AG08395 (cell line): ENCODE measurements at regions not wholly inside any gene's neighbourhood (a gene's known extent, or its start where the extent isn't known, plus 50 kb on each side); places are given as distances from the start of the nearest gene placed in this dataset.
"Not testable (repeated sequence)": the region's sequence is repeated elsewhere in the genome, so short reads cannot be mapped to it uniquely, and the experiment has no call there.

ENCODE experiments used
- DNase-seq: peaks from one replicate; pipeline ENCODE4 v3.0.0; 2012; ENCODE audit warnings: mixed read lengths, low spot score

DNA sequence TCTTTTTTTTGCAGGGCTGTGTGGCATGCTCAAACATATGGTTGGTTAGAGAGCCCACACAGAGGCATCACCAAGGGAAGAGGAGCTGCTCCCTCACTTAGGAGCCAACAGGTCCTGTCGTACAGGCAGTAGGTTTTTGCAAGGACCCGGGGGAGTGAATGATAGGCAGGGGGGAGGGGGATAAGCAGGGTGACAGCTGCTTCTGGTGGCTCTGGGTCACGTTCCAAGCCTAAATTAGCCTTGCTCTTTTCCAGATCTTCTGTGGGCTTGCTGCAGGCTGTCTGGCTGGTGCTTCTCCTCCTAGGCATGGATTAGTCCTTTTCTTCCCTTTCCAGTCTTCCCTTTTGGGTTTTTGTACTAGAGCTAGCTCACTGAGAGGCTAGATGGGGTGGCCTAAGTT, 117.7 kb upstream of the PODXL start:
- DNase-seq: no peak

DNA sequence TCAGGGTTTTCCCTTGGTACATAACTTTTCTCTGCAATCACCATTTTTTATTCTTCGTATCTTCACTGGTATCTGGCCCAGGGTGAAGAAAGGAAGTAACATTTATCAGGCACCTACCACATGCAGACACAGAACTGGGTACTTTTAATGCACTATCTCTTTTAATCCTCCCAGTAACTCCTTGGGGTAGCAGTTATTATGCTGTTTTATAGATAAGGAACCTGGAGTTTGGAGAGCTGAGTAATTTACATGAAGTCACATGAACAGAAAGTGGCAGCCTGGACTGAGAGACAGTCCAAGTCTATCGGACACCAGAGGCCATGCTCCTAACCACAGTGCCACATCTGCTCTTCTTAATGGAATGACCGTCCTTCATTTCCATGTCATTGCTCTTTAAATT, 117.1 kb upstream of the PODXL start:
- DNase-seq: no peak

DNA sequence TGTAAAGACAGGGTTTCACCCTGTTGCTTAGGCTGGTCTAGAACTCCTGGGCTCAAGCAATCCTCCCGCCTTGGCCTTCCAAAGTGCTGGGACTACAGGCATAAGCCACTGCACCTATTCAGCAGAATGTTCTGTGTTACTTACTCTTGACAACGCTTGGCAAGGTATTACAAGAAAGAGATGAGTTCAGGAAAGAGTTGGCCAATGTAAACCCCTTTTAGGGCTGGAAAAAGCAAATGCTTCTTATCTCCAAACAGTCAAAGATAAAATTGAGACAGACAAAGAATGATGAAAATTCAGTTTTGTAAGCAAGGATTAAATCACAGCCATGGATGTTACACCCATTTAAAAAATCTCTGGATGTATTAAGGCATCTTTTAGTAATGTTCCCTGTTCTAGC, 114.0 kb upstream of the PODXL start:
- DNase-seq: no peak

DNA sequence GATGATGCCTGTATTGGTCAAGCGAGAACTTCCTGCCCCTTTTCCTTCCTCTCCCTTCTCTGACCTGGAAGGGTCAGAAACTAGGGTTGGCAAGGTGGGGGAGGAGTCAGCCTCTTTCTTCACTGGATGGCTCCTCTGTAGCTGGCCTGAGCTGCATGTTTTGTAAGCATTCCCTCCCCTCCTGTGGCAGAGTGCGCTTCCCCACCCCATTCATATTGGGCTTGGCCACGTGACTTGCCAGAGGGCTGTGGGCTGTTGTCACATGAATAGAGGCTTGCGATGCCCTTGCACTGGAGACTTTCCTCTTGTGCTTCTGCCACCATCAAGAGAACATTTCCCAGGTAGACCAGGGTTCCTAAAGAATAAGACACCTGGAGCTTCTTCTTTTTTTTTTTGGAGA, 111.3 kb upstream of the PODXL start:
- DNase-seq: no peak

DNA sequence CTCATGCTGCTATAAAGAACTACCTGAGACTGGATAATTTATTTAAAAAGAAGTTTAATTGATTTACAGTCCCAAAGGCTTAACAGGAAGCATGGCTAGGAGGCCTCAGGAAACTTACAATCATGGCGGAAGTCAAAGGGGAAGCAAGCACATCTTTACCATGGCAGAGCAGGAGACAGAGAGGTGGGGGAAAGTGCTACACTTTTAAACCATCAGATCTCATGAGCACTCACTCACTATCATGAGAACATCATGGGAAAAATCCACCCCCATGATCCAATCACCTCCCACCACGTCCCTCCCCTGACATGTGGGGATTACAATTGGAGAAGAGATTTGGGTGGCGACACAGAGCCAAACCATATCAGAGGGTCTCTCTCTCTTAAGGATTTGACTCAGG, 108.6 kb upstream of the PODXL start:
- no peak for DNase-seq

DNA sequence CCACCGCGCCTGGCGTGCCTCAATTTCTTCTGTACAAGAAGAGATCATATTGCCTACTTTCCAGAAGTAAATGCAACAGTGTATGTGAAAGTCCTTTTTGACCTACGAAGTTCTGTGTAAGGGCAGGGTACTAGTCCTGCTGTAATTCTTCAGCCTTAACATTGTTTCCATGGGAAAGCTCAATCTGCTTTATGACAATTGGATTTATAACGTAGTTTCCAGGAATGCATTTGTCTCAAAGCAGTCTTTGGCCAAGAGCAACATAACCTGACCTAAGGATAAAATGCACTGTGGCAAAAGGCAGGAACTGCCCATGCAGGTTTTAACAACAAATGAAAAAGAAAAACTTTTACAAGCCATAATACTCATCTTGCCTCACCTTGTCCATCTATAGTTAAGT, 108.1 kb upstream of the PODXL start:
- DNase-seq: no peak

DNA sequence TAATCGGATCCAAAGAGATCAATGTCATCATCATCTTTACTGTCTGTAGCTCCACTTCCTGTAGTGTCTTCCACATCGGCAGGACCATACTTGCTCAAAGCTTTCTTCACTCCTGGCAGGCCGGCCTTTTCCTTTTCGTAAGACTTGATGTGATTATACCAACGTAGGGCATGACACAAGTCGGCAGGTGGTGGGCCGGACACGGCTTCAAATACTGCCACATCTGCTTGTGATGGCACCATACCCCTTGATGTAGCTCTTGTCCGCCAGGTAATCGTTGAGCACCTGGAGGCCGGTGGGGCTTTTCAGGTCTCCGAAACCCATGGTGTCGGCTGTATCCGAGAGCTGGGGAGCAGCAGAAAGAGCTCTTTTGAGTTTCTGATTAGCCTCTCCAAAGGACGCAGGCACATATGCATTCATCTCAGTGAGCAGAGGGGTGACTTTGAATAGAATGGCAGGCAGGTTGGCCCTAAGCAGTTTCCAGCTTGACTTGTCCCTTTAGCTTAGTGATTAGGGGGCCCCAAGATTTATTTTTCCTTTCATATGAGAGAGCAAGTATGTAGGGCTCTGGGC, 106.0 kb upstream of the PODXL start:
- not testable (repeated sequence) for DNase-seq

DNA sequence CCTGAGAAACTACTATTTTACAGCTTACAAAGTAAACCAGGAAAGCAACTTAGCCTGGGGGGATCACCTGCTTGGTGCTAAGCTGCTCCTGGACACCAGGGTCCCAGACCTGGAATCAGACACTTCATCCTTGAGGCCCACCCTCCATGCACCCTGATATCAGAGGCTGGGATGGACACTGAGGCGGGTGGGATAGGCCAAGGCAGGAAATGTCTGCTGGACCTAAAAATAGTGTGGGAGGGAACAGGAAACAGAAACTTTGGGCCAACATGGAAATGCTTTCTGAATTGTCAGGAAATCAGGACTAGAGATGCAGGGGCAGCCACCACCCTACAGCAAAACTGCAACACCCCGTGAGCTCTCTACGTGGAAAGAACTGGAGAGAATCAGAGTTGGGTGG, 101.5 kb upstream of the PODXL start:
- DNase-seq: no peak

DNA sequence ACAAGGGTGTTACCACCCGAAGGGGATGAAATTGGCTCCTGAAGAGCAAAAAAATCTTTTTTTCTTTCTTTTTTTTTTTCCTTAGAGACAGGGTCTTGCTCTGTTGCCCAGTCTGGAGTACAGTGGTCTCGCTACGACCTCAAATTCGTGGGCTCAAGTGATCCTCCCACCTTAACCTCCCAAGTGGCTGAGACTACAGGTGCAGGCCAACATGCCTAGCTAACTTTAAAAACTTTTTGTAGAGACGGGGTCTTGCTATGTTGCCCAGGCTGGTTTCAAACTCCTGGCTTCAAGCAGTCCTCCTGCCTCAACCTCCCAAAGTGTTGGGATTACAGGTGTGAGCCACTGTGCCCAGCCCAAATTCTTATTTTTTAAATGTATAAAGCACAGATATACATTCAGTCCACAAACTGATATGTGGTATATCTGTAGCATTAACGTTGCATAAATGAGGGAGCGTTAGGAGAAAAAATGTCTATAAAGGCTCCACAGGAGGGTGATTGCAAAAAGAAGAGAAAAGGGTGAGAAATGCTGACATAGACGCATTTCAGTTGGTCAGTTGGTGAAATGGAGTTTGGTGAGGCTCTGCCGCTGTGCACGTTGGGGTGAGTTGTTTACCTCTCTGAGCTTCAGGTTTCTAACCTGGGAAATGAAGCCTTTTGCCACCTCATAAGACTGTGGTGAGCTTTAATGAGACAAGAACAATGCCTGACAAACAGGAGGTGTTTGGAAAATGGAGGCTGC, 100.7 kb upstream of the PODXL start:
- no peak for DNase-seq

DNA sequence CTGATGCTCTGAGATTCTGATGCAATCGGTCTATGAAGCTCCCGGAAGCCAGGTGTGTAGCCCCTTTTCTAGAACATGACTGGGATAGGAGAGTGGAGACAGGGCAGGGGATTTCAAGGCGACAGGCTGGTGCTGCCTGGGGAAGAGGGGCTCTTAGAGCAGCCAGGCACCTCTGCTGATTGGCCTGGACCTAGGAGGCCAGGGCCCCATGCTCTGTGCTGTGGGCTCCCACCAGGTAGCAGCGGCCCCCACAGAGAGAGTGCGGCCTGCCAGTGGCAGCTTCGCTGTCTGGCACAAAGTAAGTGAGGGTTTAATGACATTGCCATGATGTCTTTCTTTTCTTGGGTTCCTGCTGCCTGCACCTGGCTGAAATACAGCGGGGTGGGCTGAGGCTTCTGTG, 99.4 kb upstream of the PODXL start:
- DNase-seq: no peak

DNA sequence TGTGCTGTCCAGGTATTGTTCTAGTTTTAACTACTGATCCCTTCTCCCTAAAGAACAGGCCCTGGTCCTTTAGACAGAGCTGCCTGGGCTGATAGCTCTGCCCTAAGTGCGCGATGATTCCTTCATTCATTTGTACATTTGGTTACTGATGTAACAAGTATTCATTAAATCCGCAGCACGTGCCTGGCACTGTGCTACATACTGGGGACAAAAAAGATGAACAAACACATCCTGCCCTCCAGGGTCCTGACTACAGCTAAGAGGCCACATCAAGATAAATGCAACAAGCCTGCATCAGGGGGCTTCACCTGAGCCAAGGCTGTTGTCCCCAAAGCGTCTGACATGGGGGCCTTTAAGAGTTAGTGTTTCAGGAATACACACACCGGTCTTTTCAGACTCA, 99.0 kb upstream of the PODXL start:
- no peak for DNase-seq

DNA sequence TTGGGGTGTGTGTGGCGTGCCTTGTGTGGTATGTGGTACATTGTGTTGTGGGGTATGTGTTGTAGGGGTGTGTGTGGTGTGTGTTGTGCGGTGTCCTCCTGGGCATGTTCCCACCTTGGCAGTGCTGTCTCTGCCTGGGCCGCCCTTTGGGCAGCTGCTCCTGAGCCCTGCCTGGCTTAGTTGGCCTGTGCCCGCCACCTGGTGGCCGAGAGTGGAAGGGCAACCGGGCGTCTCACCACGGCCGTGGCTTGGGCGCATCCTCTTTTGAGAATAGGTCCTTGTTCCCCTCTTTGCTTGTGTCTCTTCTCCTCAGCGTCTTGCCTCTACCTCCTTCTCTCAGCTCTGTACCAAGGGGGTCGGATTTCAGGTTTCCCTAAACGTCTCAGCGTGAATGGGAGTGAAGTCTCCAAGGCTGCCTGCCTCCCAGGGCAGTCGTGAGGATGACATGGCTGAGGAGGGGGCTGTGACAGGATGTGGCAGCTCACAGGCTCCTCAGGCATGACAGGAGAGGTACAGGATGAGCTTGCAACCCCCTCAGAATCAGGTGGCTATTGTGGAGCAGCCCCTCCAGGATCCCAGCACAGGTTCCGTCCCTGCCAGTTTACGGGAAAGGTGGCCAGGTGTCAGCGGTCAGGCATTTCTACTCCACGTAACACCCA, 98.4 kb upstream of the PODXL start:
- DNase-seq: peak; percentile 89

DNA sequence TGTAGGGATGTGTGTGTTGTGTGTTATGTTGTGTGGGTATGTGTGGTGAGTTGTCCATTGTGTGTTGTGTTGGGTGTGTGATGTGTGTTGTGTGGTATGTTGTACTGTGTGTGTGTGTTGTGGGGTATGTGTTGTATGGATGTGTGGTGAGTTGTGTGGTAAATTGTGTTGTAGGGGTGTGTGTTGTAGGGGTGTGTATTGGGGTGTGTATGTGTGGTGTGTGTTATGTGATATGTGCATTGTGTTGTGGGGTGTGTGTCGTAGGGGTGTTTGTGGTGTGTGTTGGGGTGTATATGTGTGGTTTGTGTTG, 97.8 kb upstream of the PODXL start:
- no peak for DNase-seq

DNA sequence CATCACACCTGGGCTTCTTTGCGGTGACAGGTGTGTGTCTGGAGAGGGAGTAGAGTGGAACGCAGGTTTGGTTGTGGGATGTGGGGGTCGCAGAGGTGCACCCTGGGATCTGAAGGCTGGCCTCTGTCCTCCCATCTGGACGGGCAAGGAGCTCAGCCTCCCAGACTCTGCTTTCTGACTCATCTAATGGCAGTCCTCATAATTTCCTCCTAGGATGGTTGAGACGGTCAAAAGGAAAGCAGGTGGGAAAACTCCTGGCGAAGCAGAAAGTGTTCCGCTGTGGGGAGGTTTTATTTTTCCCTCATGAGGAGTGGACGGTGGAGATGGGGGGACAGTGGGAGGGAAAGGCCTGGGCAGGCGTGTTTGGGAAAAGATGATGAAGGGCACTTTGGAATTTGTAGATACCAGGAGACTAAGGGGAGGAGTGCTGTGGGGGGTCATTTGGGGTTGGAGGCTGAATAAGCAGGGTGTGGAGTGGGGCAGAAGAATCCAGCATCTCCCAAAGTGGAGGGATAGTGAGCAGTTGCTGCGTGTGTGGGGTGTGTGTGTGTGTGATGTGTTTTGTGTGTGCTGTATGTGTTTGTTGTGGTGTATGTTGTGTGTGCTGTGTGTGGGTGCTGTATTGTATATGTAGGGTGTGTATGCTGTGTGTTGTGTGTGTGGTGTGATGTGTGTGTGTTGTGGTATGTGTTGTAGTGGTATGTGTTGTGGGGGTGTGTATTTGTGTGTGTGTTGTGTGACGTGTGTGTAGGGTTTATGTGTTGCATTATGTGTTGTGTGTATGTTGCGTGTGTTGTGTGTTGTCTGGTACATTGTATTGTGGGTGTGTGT, 97.2 kb upstream of the PODXL start:
- DNase-seq: peak; percentile 57

DNA sequence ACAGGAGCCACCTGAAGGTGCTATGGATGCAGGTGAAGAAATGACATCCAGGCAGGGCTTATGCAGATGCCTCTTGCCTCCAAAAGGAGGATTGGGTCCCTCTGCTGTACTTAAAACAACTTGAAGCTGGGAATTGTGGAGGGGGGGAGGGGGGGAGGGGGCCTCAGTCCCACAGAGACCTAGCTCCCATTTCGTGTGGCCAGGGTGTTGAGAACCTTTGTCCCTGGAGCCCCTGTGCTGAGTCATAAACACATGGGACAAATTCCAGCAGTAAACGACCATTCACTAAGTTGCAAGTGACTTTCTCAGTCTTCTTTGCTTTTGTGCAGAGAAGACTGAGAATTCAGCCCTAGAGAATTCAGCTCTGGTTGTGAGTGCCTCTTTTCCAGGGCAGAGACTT, 96.5 kb upstream of the PODXL start:
- no peak for DNase-seq

DNA sequence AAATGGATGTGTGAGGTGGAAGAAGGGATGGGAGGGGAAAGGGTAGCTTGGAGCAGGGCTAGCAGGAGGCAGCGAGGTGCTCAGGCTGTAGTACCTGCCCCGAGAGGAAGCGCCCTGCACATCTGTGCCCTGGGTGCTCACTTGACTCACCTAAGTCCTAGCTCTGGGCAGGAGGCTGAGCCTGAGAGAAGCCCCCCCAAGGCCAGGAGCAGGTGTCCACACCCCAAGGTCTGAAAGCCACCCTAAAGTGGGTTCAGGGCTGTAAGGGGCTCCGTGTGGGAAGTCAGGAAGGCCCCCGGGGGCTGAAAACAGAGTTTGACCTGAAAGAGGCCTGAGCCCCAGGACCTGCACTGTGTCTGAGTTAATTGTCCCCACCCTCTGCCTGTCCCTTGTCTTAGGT, 95.8 kb upstream of the PODXL start:
- DNase-seq: no peak

DNA sequence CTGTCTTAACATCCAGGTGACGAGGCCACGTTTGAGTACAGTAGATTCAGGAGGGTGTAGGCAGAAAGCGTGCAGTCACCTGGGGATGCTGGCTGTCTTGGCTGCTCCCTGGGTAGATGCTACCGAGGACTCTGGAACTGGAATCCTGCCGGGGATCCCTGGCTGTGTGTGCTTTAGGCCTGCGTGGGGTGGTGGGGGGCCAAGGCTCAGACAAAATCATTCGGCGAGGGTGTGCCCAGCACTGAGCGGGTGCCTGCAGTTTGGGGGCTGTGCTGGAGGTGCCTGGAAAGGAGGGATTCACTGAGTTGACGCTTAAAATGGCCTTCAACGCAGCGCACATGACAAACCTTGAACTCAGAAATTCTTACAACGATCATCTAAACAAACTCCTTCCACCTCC, 93.5 kb upstream of the PODXL start:
- DNase-seq: no peak

DNA sequence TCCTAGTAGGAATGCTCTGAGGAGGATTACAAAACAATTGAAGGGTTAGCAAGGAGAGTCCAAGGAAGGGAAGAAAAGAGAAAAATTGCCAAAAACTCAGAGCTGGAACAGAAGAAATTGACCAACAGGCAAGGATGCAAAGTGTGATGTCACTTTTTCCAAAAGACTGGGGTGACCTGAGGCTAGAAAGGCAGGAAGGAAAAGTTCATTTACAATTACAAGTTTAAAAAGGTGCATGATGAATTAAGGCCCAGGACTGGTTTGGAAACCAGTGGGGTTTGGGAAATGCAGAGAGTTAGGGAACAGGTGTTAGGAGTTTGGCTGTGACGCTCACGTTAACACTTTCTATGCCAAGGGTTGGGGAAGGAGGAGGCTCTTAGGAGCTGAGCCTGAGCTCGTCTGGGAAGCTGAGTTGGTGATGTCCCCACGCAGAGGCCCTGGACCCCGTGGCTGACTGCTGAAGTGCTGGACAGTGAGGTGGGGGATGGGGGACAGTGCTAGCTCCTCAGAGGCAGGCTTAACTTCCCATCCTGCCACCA, 92.6 kb upstream of the PODXL start:
- DNase-seq: no peak

DNA sequence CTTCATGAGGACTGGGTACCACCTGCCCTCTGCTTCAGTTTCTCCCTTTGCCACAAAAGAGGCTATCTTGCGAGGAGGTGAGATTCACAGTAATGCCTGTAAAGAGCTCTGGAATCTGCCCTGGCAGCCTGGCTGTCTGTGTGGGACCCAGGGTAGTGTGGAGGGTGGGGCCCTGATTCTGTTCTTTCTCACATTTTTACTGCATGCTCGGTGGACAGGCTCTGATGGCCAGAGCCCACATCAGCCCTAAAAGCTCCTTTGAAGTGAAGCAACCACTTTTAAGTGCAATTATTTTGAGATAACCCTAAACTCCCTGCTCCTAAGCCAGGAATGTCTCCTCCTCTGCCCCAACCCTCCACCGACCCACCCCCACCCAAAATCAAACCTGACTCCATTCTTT, 92.1 kb upstream of the PODXL start:
- peak; percentile 29 for DNase-seq

DNA sequence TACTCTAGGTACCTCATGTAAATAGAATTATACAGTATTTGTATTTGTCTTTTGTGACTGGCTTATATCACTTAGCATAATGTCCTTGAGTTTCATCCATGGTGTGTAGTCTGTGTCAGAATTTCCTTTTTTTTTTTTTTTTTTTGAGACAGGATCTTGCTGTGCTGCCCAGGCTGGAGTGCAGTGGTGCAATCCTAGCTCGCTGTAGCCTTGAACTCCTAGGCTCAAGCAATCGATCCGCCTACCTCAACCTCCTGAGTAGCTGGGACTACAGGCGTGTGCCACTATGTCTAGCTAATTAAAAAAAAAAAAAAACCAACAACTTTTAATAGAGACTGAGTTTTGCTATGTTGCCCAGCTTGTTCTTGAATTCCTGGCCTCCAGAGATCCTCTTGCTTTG, 89.8 kb upstream of the PODXL start:
- no peak for DNase-seq

DNA sequence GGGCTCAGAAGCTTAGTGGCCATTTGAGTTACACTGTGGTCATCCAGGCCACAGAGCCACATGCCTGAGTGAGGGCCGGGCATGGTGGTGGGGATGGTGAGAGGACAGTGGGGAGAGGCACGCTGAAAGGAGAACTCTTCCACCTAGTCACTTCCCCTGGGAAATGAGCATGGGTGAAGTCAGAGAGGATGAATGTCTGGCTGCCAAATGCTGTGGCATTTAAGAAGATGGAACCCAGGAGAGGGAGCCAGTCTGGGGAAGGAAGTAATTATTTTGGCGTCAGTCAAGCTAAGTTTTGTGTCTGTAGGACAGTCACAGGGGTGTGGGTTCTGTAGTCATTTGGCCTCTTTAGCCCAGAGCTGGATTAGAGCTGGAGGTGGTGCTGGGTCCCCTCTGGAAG, 86.0 kb upstream of the PODXL start:
- DNase-seq: peak; percentile 74

DNA sequence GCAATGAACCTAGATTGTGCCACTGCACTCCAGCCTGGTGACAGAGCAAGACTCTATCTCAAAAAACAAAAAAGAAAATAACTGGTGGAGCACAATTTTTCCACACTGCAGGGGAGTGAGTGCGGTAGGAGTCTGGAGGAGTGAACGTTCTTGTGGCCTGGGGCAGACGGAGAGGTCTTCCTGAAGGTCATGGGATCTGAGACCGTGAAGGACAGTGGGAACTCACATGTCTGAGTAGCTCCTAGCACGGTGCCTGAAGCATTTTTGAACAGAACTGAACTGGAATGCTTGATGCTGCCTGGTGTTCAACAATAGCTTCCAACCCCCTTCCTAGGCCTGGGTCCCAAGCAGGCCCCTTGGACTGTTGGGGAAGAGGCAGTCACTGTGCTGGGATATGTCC, 84.3 kb upstream of the PODXL start:
- DNase-seq: no peak
